Suppressor macrophage treated with lipopolysaccharide for 1 hour (primary cell): ENCODE measurements at regions not wholly inside any gene's neighbourhood (a gene's known extent, or its start where the extent isn't known, plus 50 kb on each side); places are given as distances from the start of the nearest gene placed in this dataset.
A peak's percentile ranks its signal among the peaks of the same experiment; 100 is the strongest.

Experiments
- DNase-seq, 3 donors: peaks; one replicate each; pipeline ENCODE4 v3.0.0-alpha.2; 2020 to 2022

DNA sequence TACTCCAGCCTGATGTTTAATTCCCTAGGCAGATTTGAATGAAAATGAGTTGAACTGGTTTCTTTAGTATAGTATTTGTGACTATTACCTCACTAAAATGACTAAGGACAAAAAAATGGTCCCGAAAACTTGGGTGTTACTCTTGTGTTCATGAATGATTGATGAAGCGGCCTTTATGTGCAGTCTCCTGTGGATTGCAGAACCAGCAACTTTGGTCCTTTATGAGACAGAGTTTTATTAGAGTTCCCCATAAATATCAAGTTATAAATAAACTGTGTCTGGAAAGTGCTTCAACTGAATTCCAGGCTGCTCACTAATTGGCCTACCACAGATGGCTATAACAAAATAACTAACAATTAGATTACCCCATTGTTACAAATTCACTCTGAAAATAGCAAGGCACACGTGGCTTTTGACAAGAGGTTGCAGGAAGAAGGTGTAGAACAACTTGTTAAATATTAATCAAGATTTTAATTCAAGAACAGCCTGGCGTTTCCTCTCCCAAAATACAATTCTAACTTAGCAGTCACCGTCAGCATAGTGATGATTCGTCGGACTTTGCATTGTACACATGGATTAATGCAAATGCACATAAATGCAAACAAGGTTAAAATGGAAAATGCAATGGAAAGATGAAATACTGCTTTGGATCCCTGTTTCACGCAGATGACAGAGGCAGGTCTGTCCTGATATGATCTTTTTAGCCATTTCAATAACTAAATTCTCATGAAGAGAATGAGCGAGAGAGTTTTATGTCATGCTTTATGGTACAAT, 567.3 kb upstream of the ZNF717 start:
- no peak for DNase-seq

DNA sequence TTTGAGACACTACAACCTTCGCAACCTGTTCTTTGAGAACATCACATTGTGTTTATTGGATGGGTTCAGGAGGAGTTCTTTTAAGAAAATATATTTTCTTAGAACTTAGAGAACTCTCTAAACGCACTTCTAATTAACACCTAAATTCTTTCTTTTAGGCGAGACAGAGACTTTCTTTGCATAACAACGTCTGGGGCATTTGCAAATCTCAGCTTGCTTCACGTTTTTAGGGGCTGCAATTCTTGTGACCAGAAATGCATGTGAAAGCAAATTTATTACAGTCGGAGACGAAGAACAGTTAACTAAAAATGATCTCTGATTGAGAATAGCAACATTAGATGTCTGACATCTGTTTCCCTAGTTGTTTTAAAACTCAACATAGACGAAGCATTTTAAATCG, 568.3 kb upstream of the ZNF717 start:
- DNase-seq: no peak

GRCh38 chr3:76361010-76361409, 575.7 kb upstream of the ZNF717 start:
- DNase-seq: no peak

DNA sequence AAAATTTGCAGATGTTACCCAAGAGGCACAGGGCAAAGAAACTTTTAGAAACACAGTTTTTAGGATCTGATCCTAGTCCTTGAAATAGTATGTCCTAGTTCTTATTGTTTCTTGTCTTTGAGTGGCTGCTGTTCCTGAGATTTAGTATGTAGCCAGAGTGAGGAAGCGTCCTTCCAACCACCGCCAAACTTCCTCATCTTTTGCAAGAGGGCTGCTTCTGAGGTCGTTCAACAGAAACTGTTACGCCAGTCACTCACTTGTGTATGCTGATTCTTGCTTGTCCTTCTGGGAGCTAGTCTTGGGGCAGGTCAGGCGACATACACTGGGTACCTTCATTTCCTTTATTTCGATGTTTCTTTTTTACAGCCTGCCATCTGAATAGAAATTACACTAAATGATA, 577.3 kb upstream of the ZNF717 start:
- DNase-seq: peak in 1 of 3 donors; percentile 1

GRCh38 chr3:76365275-76365674, 579.9 kb upstream of the ZNF717 start:
- DNase-seq: no peak

GRCh38 chr3:76367281-76367680, 581.9 kb upstream of the ZNF717 start:
- no peak for DNase-seq

DNA sequence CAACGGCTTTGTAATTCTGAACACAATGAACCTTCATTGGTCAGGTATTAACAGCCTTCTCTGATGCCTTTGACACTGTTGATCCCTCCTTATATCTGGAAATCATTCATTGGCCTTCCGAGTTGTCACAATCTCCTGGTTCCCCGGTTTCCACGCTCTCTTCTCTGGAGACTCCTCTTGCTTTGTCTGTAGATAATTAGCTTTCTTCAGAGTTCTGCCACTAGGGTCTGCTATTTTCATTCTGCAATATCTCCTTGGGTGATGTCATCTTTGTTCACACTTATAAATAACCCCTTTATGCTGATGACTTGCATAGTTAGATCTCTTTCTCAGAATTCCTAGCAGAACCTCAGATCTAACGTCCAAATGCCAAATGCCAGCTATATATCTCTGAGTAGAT, 583.8 kb upstream of the ZNF717 start:
- DNase-seq: peak in 1 of 3 donors; percentile 1

GRCh38 chr3:76370749-76371520, 585.6 kb upstream of the ZNF717 start:
- DNase-seq: no peak

- no peak for DNase-seq
Observed at GRCh38 chr3:76372497-76372896, 587.1 kb upstream of the ZNF717 start.

DNA sequence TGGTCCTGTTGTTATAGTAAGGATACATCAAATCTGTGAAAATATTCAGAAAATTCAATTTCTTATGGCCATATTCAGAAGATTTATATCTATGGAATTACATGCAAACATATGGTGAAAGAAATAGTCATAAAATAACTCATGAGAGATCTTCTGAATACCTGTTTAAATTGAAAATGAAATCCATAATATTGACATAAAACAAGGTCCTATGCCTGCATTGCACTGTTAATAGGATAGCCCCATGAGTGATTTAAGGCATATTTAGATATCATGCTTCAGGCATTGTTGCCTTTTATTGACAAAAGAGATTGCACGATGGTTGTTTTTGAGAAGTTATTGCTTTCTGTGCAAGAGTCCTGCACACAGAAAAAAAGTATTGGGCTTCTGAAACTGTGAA, 591.7 kb upstream of the ZNF717 start:
- no peak for DNase-seq

GRCh38 chr3:76378789-76379188, 593.4 kb upstream of the ZNF717 start:
- DNase-seq: no peak

DNA sequence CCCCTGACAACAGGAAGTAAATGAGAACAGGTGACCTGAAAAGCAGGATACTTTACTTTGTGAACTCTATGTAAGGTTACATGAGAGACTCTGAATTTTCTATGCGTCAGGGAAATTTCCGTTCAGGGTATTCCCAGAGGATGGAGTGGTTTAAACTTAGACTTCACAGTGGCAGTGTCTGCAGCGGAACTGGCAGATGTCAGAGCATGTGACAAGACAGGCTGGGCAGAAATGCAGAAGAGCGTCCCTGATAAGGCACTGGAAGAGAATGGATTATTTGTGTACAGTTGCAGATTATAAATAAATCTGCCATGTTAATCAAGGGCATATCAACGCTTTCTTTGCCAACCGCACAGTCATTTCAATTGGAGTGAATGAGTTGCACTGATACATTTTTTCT, 598.4 kb upstream of the ZNF717 start:
- DNase-seq: no peak

GRCh38 chr3:76387000-76387399, 601.7 kb upstream of the ZNF717 start:
- no peak for DNase-seq

- DNase-seq: no peak
Observed at GRCh38 chr3:76400141-76400540, 614.8 kb upstream of the ZNF717 start.

DNA sequence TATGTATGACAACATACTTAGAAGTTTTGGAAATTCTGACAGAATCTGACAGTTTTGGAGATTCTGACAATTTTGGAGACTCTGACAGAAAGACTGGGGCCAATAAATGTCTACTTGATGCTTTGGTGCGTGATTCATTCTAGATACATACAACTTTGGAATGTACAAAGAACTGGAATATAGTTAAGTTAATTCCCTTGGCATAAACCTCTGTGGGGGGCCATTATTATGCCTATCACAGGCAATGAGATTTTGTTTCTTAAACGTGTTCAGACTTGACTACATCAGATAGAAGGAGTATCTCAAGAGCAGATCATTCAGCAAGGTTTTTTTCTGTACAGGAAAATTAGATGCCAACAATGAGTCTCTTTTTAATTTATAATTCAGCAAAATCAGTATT, 617.6 kb upstream of the ZNF717 start:
- no peak for DNase-seq

GRCh38 chr3:76403556-76403955, 618.2 kb upstream of the ZNF717 start:
- no peak for DNase-seq

DNA sequence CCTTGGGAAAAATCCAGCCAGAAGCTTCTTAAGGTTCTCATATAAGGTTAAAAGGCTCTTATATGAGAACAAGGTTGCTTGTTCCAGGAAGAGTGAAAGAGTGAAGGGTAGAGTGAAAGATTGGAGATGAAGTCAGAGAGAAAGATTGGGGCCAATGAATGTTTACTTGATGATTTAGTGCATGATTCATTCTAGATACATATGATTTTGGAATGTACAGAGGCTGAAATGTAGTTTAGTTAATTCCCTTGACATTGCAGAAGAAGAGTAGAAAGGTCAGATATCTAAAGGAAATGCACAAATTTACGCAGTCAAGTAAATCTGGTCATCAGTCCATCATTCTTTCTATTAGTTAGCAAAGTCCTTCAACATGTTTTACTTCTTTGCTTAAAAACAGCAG, 619.8 kb upstream of the ZNF717 start:
- DNase-seq: no peak

GRCh38 chr3:76410762-76411281, 625.5 kb upstream of the ZNF717 start:
- DNase-seq: no peak

GRCh38 chr3:76415384-76415783, 624.5 kb upstream of the ROBO2 start:
- no peak for DNase-seq

DNA sequence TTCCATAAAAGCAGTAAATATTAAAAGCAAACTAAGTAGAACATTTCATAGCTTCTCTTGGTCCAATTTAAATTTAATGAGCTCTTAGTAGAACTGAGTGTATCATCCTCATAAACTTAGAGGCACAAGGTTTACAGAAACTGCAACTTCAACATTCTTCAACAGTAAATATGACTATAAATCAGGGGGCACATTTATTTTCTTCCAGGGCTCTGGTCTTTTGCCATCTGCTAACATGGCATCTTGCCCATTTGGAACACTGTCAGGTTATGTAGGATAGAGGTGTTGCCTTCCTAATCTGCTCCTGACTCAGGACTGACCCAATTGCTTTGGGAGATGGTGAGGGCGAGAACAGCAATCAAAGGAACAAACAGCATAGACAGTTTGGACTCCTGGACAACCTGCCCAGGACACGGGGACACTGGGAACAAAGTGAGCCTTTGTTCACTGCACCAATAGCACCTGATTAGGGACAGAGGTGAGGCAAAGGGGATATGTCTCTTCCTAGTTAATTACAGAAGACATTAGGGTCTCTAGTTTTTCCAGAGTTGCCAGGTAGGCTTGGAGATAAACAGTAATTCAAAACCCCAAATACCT, 610.2 kb upstream of the ROBO2 start:
- no peak for DNase-seq

GRCh38 chr3:76432396-76432795, 607.5 kb upstream of the ROBO2 start:
- no peak for DNase-seq

DNA sequence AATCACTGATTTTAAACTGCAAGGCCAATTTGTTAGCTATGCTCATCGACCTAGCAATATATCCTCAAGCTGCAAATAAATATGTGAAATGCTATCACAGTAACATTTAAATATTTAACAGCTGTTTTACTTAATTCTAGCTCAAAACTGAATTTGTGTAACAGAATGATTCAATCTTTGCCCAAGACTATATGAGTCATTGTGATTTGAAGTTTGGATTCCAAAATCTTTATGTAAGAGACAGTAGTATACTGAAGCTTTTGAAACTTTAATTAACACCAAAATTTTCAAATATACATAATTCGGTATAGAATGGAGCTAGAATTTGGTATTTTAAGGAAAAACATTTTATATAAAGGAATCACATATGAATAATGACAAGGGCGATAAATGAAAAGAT, 603.0 kb upstream of the ROBO2 start:
- DNase-seq: no peak

DNA sequence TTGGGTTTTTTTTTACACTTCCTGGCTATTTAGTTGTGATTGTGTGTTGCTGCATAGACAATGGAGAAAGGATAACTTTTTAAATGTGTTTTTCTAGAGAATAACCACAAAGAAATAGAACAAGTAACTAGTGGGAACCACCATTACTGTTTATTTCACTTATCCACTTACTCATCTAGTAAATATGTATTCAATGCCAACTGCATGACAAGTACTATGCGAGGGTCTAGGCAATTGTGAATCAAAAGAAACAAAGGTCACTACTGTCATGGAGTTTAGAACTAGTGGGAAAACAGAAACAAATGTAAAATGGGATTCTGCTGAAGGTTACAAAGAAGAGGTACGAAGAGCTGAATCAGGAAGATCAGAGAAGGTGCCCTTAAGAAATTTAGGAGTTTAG, 600.9 kb upstream of the ROBO2 start:
- no peak for DNase-seq

- DNase-seq: no peak
Observed at GRCh38 chr3:76442374-76442915, 597.5 kb upstream of the ROBO2 start.
